Neural crest cell (in vitro differentiated cells): ENCODE measurements at regions not wholly inside any gene's neighbourhood (a gene's known extent, or its start where the extent isn't known, plus 50 kb on each side); places are given as distances from the start of the nearest gene placed in this dataset.

ENCODE experiments used
- DNase-seq: peaks from one replicate; pipeline ENCODE4 v3.0.0; 2021; ENCODE audit warnings: low read depth, mixed read lengths, low spot score
- H3K27ac Mint-ChIP-seq: one replicate; pipeline ENCODE4 v1.8.0; 2021; ENCODE audit warnings: mild to moderate bottlenecking, mixed read lengths; ENCODE audit not compliant: unreplicated experiment
- H3K27me3 Mint-ChIP-seq: 2 replicates; pipeline ENCODE4 v1.8.0; 2021; ENCODE audit warnings: low read depth, mild to moderate bottlenecking, mixed read lengths
- H3K36me3 Mint-ChIP-seq: 2 replicates; pipeline ENCODE4 v1.8.0; 2021; ENCODE audit warnings: low read depth, mild to moderate bottlenecking, mixed read lengths
- H3K4me1 Mint-ChIP-seq: 2 replicates; pipeline ENCODE4 v1.8.0; 2021; ENCODE audit warnings: mixed read lengths
- H3K4me3 Mint-ChIP-seq: one replicate; pipeline ENCODE4 v1.8.0; 2021; ENCODE audit warnings: mild to moderate bottlenecking, mixed read lengths
- H3K9me3 Mint-ChIP-seq: 2 replicates; pipeline ENCODE4 v1.8.0; 2021; ENCODE audit warnings: mixed read lengths
- TF ChIP-seq, protein P1 (sequence below): fragments of 200-600 bp; sonication (generic); conservative IDR thresholded peaks from 2 replicates; pipeline ENCODE4 v1.5.0; 2021; ENCODE audit warnings: antibody characterized with exemption, mild to moderate bottlenecking

- H3K4me1 Mint-ChIP-seq: no peaks in the 10 kb centered on the region
- H3K27ac Mint-ChIP-seq: no peak overlapping the region
- H3K36me3 Mint-ChIP-seq: no peaks in the 10 kb centered on the region
- H3K27me3 Mint-ChIP-seq: no peaks in the 10 kb centered on the region
- H3K9me3 Mint-ChIP-seq: peaks cover 14% of the 10 kb centered on the region
- TF ChIP-seq, protein P1, sequence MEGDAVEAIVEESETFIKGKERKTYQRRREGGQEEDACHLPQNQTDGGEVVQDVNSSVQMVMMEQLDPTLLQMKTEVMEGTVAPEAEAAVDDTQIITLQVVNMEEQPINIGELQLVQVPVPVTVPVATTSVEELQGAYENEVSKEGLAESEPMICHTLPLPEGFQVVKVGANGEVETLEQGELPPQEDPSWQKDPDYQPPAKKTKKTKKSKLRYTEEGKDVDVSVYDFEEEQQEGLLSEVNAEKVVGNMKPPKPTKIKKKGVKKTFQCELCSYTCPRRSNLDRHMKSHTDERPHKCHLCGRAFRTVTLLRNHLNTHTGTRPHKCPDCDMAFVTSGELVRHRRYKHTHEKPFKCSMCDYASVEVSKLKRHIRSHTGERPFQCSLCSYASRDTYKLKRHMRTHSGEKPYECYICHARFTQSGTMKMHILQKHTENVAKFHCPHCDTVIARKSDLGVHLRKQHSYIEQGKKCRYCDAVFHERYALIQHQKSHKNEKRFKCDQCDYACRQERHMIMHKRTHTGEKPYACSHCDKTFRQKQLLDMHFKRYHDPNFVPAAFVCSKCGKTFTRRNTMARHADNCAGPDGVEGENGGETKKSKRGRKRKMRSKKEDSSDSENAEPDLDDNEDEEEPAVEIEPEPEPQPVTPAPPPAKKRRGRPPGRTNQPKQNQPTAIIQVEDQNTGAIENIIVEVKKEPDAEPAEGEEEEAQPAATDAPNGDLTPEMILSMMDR: no peak
- no peak overlapping the region for H3K4me3 Mint-ChIP-seq
- no peak for DNase-seq
Observed at GRCh38 chr5:14056039-14056438, 87.1 kb upstream of the TRIO start.

- TF ChIP-seq, protein P1: no peak
- no peak overlapping the region for H3K27ac Mint-ChIP-seq
- H3K9me3 Mint-ChIP-seq: peaks cover 6% of the 10 kb centered on the region
- H3K4me1 Mint-ChIP-seq: no peaks in the 10 kb centered on the region
- H3K4me3 Mint-ChIP-seq: no peak overlapping the region
- no peaks in the 10 kb centered on the region for H3K27me3 Mint-ChIP-seq
- no peaks in the 10 kb centered on the region for H3K36me3 Mint-ChIP-seq
- DNase-seq: no peak
Observed at GRCh38 chr5:14054965-14055963, 87.9 kb upstream of the TRIO start.

- Mint-ChIP-seq H3K9me3 (peaks cover 5% of the 10 kb centered on the region), H3K4me3 (no peak overlapping the region), H3K27ac (no peak overlapping the region), H3K36me3 (no peaks in the 10 kb centered on the region), H3K4me1 (no peaks in the 10 kb centered on the region), H3K27me3 (no peaks in the 10 kb centered on the region)
- TF ChIP-seq, protein P1: no peak
- no peak for DNase-seq
Observed at GRCh38 chr5:14054111-14054854, 88.9 kb upstream of the TRIO start.

GRCh38 chr5:14050821-14051220, 92.3 kb upstream of the TRIO start:
- TF ChIP-seq, protein P1: no peak
- peaks cover 9% of the 10 kb centered on the region for H3K9me3 Mint-ChIP-seq
- DNase-seq: no peak
- H3K36me3 Mint-ChIP-seq: no peaks in the 10 kb centered on the region
- no peaks in the 10 kb centered on the region for H3K27me3 Mint-ChIP-seq
- H3K4me3 Mint-ChIP-seq: no peak overlapping the region
- H3K4me1 Mint-ChIP-seq: no peaks in the 10 kb centered on the region
- no peak overlapping the region for H3K27ac Mint-ChIP-seq

- DNase-seq: no peak
- Mint-ChIP-seq H3K4me1 (no peaks in the 10 kb centered on the region), H3K36me3 (no peaks in the 10 kb centered on the region), H3K27me3 (no peaks in the 10 kb centered on the region), H3K27ac (no peak overlapping the region), H3K9me3 (peaks cover 9% of the 10 kb centered on the region), H3K4me3 (no peak overlapping the region)
- TF ChIP-seq, protein P1: no peak
Observed at GRCh38 chr5:14048434-14048833, 94.7 kb upstream of the TRIO start.
